GM18507 (cell line): ENCODE measurements at regions not wholly inside any gene's neighbourhood (a gene's known extent, or its start where the extent isn't known, plus 50 kb on each side); places are given as distances from the start of the nearest gene placed in this dataset.
"Not testable (repeated sequence)": the region's sequence is repeated elsewhere in the genome, so short reads cannot be mapped to it uniquely, and the experiment has no call there.

ENCODE experiments used
- DNase-seq: peaks from one replicate; pipeline ENCODE4 v3.0.0; 2011; ENCODE audit warnings: low read depth; ENCODE audit not compliant: insufficient read length; ENCODE audit errors: extremely low spot score
- FAIRE-seq: peaks from 2 replicates; lab custom pipeline; 2011; peaks lifted over from hg19 to GRCh38; lab: Jason Lieb, UNC

- DNase-seq (no peak), FAIRE-seq (no peak)
These were observed 188.8 kb downstream of the CDH26 start for GRCh38 chr20:60147004-60147403.

GRCh38 chr20:60148885-60149284 is 190.7 kb downstream of the CDH26 start:
- no peak for FAIRE-seq
- DNase-seq: no peak

- DNase-seq: no peak
- FAIRE-seq: no peak
These were observed 194.6 kb downstream of the CDH26 start for GRCh38 chr20:60152792-60153191.

- DNase-seq (no peak), FAIRE-seq (no peak)
These were observed 202.4 kb downstream of the CDH26 start for GRCh38 chr20:60160451-60161145.

GRCh38 chr20:60167812-60168211 is 209.6 kb downstream of the CDH26 start:
- no peak for DNase-seq
- no peak for FAIRE-seq

GRCh38 chr20:60168963-60169362 is 210.7 kb downstream of the CDH26 start:
- no peak for DNase-seq
- FAIRE-seq: no peak

- FAIRE-seq: no peak
These were observed 211.9 kb downstream of the CDH26 start for GRCh38 chr20:60170116-60170515.

GRCh38 chr20:60171313-60171712 is 213.1 kb downstream of the CDH26 start:
- DNase-seq (no peak), FAIRE-seq (no peak)

More at GRCh38 chr20:60170116-60170515, 211.9 kb downstream of the CDH26 start:
- DNase-seq: no peak

- FAIRE-seq: no peak
- no peak for DNase-seq
These were observed 213.5 kb downstream of the CDH26 start for GRCh38 chr20:60171738-60172137.

- DNase-seq: no peak
- no peak for FAIRE-seq
These were observed 214.2 kb downstream of the CDH26 start for GRCh38 chr20:60172346-60172984.

- FAIRE-seq: no peak
- DNase-seq: no peak
These were observed 218.9 kb downstream of the CDH26 start for GRCh38 chr20:60177080-60177479.

GRCh38 chr20:60180986-60181385 is 222.8 kb downstream of the CDH26 start:
- no peak for FAIRE-seq
- DNase-seq: no peak

GRCh38 chr20:60186412-60186811 is 228.2 kb downstream of the CDH26 start:
- FAIRE-seq: no peak
- no peak for DNase-seq

- DNase-seq (no peak), FAIRE-seq (no peak)
These were observed 229.5 kb downstream of the CDH26 start for GRCh38 chr20:60187683-60188082.

- DNase-seq (no peak), FAIRE-seq (no peak)
These were observed 232.8 kb downstream of the CDH26 start for GRCh38 chr20:60191014-60191413.

- no peak for DNase-seq
- FAIRE-seq: no peak
These were observed 234.1 kb downstream of the CDH26 start for GRCh38 chr20:60192326-60192725.

- not testable (repeated sequence) for FAIRE-seq
These were observed 240.9 kb downstream of the CDH26 start for GRCh38 chr20:60199132-60199531.

GRCh38 chr20:60199866-60200265 is 241.6 kb downstream of the CDH26 start:
- no peak for DNase-seq
- no peak for FAIRE-seq

More at GRCh38 chr20:60199132-60199531, 240.9 kb downstream of the CDH26 start:
- not testable (repeated sequence) for DNase-seq

GRCh38 chr20:60200305-60200918 is 242.2 kb downstream of the CDH26 start:
- no peak for FAIRE-seq
- no peak for DNase-seq

- no peak for DNase-seq
These were observed 243.1 kb downstream of the CDH26 start for GRCh38 chr20:60201198-60201835.

More at GRCh38 chr20:60201198-60201835, 243.1 kb downstream of the CDH26 start:
- FAIRE-seq: no peak
